ENCODE measurements at regions not wholly inside any gene's neighbourhood (a gene's known extent, or its start where the extent isn't known, plus 50 kb on each side); places are given as distances from the start of the nearest gene placed in this dataset.

GRCh38 chr6:80402266-80402665, 295.8 kb downstream of the BCKDHB start (continued):
- TF ChIP-seq ELF1 (IDR thresholded peaks at IDR 0.05; ENCODE audit: borderline replicate concordance, low read depth), result no peak
- no peak for TF ChIP-seq JUND (IDR thresholded peaks at IDR 0.05)
- TF ChIP-seq RAD21 (IDR thresholded peaks at IDR 0.05; ENCODE audit: low read depth), result no peak
- no peak for TF ChIP-seq CBX3 (IDR thresholded peaks at IDR 0.05; ENCODE audit: low read depth)
- TF ChIP-seq ZFX (IDR thresholded peaks at IDR 0.05), result no peak
